A204.1 (cell line): ENCODE measurements at regions not wholly inside any gene's neighbourhood (a gene's known extent, or its start where the extent isn't known, plus 50 kb on each side); places are given as distances from the start of the nearest gene placed in this dataset.

Experiments
- FAIRE-seq: peaks from 2 replicates; lab custom pipeline; 2012; peaks lifted over from hg19 to GRCh38; lab: Jason Lieb, UNC

DNA sequence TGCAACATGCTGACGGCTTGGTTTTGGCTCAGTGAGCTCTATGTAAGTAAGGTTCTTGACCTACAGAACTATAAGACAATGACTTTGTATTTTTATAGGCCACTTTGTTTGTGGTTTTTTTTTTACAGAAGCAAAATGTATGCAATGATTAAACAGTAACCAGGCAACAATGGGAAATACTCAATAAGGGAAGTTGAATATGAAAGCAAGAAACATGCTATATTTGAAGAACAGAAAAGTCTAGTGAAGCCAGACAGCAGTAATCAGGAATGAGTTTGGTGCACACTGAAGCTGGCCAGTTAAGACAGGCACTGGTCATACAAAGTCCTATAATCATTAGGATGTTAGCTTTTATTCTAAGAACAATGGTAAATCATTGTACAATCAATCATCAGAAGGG is 1926.8 kb downstream of the NCAM2 start:
- no peak for FAIRE-seq

DNA sequence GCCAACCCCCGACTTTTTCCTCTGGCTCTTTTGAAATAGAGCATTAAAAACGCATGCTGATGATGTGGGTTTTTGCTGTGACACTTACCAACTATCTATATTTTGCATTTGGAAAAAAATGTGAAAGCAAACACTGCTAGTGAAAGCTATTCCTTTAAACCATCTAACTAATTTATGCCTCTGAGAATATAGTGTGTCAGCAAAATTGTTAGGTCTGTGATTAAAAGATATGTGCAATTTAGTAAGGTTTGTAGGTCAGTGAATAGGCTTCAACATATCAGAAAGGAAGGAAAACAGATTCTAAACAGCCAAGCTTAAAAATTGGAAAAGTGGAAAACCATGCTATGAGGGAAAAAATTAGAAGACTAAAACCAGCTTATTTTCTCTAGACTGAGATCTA is 1929.3 kb downstream of the NCAM2 start:
- no peak for FAIRE-seq

DNA sequence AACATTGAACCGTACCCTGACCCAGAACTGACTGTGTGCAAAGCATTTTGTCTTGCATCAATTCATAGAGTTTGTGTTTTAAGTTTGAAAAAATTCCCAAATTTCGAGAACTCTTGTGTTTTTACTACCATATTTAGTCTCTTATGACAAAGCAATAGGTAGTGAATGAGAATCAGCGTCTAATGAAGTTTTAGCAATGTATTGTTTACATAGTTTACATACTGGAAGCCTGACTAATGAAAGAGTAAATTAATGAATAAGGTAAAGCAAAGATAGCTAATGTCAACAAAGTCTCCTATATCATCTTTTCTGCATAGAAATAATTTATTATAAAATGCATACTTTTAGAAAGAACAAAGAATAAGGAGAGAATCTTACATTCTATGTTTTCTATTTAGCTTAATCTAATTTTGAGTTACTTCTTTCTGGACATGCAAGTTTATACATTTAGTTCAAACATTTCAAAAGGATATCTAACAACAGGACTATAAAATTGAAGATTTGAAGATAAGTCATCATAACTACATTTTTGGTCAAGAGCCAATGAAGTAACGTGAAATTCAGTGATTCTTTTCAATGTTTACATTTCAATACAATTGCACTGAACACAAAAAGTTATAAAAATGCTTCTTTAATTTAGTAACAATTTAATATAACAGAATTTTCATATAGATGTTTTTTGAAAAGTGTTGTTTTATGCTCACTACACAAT is 1943.7 kb downstream of the NCAM2 start:
- no peak for FAIRE-seq

DNA sequence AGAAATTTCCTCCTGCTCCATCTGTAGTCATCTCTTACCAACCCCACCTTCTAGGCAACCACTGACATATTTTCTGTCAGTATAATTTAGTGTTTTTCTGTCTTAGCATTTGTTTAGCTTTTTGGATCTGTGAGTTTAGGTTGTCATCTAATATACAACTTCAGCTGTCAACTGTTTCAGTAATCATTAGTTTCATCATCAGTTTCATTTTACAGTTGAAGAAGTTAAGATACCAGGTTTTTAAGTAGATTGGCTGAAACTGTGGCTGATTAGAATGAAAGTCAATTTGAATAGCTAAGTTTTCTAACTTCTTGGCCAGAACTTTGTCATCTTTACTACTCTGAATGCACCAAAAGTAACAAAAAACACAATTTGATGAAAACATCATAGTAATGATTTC is 1957.3 kb downstream of the NCAM2 start:
- FAIRE-seq, result no peak

DNA sequence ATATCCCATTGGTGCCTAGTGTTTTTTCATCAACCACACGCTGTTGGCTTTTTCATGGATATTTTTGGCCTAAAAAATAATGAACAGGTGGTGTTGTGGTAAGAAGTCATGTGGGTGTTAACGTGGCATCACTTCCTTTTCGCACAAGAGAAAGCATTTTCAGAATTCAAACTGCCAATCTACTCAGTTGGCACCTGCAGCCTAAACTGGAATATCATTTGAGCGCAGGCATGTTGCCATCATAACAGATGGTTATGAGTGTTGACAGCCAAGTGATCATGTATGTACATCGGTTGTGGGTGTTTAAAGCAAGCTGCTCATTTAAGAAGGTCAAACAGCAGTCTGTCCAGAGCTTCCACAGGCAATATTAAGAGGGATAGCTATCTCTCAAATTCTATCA is 1963.0 kb downstream of the NCAM2 start:
- no peak for FAIRE-seq

DNA sequence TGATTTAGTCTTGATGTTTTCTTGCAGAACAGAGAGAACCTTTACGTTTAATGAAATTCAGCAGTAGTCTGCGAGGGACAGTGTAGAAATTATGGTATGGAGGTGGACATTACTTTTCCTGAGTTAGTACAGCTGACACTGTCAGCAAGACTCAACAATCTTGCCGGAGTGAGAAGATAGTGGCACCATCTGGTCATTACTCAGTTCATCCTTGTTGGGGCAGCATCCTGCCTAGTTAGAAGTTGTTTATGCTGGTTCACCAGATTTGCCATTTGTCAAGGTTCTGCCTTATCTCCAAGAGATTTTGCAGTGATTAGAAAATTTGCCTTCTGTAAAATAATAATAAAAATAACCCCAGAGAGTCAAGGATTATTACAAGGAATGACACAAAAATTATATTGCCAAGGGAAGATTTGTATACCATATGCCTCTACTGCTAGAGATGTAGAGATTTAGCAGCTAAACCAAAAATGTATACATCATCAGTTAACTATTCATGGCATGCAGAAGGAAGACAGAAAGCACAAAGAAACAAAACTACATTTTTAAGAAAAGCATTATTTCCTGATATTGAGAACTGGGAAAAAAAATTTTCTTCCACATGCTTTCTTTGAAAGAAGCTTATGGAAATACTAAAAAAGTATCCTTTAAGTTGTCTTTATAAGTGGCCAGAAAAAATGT is 1967.4 kb downstream of the NCAM2 start:
- no peak for FAIRE-seq

DNA sequence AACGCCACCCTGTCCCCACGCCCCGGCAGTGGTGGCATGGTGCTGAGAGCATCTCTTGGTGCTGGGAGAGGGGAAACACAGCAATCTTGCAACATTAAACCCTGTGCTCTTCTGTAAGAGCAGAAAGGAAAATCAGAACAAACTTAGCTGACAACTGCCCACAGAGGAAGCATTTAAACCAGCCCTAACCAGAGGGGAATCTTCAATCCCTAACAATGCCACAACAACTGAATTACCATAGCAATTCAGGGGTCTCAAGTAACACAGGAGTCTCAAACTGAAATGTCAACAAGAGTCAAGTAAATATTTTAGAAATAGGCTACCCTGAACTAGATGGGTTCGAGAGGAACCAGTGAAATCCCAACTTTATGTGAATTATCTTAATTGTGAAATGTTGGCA is 1983.6 kb downstream of the NCAM2 start:
- FAIRE-seq, result no peak

DNA sequence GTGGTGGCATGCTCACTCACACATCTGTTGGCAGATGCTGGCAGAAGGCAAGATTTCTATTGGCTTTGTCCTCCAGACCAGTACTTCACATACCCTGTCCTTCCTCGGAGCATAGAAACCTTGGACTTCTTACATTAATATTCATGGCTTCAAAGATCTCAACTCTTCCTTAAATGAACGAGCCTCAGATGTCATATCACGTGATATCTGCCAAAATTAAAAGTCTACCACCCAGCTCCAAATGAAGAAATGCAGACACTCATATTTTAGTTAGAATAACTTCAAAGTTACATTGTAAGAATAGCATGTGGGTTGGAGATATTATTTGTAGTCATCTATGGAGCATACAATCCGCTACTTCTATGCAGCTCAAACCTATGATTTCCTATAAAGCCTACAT is 1994.9 kb downstream of the NCAM2 start:
- no peak for FAIRE-seq

DNA sequence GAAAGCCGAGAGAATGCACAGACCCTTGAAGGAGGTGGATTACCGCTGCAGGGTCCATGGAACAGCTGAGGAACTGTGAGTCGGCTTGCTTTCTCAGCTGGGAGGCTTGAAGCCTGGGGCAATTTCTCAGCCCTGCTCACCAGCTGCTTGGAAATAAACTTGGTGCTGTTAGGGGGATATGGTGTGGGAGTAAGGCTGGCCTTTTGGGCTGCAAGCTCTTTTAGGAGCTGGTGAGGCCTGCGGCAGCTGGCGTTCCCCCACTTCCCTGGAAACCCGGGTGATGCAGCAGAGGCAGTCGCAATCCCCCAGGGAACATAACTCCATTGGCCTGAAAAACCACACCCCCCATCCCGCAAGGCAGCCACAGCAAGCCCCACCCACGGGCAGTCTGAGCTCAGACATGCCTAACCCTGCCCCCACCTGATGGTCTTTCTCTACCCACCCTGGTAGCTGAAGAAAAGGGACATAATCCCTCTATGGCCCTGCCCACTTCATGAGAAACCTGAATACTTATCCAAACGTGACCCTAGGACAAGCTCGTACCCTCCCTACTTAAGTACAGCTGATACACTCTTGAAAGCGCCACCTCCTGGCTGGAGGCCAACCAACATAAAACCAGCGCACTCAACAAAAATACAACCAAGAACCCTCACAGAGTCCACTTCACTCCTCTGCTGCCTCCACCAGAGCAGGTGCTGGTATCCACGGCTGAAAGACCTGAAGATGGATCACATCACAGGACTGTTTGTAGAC is 1995.8 kb downstream of the NCAM2 start:
- no peak for FAIRE-seq

DNA sequence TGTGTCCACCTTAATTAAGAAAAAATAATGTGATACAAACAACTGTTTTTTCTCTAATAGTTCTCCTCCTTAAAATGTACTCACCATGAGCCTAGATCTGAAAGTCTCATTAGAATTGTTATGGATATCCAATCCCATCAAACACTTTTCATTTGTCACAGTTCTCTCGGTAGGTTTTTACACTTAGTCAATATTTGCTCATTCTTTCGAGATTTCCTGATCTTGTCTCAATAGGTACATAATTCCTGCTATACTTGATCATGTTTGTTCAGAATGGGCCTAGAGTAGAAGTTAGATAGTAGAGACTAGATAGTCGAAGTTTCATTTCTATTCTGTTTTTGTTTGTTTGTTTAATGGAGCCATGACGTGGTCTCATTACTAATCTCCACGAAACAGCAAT is 2005.7 kb downstream of the NCAM2 start:
- FAIRE-seq, result no peak

DNA sequence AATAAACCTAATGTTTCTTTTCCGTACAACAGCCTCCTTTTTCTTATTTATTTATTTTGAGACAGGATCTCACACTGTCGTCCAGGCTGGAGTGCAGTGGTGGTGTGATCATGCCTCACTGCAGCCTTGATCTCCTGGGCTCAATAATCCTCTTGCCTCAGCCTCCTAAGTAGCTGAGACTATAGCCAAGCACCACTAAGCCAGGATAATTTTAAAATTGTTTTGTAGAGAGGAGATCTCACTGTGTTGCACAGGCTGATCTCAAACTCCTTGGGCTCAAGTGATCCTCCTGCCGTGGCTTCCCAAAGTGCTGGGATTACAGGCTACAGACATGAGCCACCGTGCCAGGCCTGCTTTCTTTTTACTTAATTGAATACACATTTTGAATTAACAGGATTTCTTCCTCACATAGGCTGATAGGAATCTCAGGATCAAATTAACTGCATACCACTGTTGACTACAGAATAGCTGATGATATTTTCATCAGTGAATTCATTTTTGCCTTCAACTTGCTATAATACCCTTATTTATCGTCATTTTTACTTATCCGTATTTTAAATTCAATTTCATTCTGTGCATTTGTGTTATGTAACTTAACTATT is 2010.5 kb downstream of the NCAM2 start:
- FAIRE-seq, result no peak

DNA sequence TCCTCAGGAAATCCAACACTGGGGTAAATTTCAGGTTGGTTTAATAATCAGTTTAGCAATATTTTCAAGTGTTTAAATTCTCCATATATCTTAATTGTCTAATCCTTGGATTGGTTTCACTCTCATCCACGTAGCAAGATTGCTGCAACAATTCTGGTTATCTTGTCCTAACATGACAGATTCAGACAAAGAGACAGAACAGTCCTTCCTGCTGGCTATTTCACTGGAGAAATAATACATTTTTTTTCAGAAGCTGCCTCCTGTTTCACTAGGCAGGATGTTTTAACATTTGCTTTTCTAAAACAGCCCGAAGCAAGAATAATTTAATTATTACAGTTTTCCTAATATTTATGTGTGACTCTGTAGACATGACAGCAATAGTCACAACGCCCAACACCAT is 2011.2 kb downstream of the NCAM2 start:
- no peak for FAIRE-seq

DNA sequence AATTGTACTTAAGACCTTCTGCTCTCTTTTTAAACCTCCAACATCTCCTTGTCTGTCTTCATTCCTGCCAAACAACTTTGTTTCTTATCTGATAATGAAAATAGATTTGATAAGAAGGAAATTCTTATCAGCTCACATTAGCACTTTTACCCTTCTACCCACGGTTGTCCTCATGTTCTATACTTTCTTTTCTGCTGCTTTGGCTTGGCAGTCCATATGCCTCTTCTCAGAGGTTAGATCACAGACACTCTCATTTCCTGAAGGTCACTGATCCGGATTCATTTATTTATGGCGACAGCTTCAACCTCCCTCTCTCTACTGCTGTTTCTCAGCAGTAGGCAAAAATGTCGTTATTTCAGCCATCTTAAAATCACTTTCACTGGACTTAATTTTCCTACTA is 2015.8 kb downstream of the NCAM2 start:
- no peak for FAIRE-seq

DNA sequence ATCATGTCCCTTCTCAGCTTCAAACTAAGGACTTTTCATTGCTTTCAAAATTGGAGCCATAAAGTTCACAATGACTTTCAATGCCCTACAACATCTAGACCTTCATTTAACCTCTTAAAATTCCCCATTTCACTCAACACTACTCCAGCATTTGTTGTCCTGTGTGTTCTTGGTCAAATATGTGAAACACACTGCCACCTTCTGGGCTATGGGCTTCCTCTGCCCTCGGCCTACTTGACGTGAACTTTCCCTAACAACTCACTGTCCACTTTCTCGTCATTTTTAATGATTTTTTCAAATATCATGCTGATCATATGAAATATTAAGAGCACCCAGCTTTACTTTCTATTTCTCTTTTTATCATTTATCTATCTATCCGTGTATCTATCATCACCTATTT is 2018.4 kb downstream of the NCAM2 start:
- FAIRE-seq, result no peak

DNA sequence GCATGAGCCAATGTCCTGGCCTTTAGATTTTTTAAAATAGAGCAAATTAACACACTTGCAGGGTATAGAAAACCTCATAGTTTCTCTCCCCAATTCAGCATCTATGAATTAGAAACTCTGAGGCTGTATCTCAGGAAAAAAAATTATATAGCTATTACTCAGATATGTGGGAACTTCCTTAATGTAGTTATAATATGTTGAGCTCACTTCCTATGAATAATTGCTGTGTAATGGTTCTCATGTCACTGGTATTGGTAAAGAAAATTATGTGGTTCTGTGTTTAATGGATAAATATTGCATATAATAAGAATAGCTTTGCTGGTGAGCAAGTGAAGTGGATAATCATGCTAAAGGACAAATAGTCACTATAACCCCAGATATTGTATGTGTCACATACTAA is 2019.8 kb downstream of the NCAM2 start:
- no peak for FAIRE-seq

DNA sequence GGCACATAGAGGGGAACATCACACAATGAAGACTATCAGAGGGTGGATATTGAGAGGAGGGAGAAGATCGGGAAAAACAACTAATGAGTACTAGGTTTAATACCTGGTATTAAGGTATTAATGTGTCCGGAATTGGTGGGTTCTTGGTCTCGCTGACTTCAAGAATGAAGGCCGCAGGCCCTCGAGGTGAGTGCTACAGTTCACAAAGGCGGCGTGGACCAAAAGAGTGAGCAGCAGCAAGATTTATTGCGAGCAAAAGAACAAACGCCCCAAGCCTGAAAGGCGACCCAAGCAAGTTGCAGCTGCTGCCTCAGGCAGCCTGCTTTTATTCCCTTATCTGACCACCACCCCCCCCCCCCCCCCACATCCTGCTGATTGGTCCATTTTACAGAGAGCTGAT is 2022.8 kb downstream of the NCAM2 start:
- no peak for FAIRE-seq

DNA sequence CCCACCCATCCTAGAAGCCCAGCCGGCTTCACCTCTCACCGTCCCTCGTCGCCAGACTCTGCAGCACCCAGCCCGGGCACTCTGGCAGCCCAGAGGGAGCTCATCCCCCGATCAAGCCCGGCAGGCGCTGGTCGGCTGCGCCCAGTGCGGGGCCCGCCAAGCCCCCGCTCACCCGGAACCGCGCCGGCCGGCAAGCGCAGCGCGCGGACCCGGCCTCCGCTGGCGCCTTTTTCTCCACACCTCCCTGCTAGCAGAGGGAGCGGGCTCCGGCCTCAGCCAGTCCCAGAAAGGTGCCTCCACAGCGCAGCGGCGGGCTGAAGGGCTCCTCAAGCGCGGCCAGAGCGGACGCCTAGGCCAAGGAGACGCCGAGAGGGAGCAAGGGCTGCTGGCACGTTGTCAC is 2023.3 kb downstream of the NCAM2 start:
- FAIRE-seq, result no peak

DNA sequence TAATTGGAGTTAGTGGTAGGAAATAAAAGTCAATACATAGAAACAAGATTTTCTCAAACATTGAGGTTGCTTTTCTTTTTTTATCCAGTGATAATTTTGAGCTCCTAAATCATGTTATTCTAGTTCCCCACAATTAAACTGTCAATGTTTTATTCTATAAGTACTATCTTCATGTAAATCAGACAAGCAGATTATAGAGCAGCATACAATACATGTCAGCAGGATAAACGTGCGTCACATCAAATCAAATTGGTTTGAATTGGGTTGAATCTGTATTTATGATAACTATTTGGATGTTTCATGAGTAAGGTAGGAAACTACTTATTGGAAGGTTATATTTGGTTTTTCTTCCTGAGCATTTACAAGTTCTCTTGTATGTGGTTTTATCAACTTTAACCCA is 2028.7 kb downstream of the NCAM2 start:
- FAIRE-seq, result no peak

DNA sequence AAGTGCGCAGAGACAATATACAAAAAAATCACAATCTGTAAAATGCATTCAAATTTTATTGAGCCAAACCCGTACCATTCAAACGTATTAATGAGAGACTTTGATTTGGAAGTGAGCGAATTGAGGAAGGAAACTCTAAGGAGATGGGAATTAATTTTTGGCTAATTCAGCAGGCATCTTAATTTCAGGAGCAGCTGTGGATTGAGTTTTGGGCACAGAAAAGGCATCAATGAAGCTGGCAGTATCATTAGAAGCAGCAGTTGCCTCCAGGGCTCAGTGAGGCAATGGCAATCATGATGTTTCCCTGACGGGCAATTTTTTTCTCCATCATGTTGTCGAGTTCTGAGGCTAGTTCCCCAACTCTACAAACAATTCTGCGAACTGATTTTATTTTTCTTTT is 2041.6 kb downstream of the NCAM2 start:
- FAIRE-seq, result no peak

DNA sequence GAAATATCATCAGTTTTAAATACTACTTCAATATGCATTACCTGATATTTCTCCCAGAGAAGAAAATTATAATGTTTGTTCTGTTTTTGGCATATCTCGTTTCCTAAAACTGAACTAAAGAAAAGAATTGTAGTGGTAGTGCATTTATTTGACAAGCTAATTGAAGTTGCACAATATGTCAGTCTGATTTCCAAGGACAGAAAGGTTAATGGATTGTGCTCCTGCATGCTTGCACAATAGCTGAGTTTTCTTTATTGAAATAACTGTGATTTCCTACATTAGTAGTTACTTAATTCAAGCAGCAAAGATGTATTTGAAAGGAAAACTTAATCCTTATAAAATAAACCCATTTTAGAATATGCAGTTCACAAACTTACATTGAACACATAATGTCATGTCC is 2047.7 kb downstream of the NCAM2 start:
- FAIRE-seq, result no peak

DNA sequence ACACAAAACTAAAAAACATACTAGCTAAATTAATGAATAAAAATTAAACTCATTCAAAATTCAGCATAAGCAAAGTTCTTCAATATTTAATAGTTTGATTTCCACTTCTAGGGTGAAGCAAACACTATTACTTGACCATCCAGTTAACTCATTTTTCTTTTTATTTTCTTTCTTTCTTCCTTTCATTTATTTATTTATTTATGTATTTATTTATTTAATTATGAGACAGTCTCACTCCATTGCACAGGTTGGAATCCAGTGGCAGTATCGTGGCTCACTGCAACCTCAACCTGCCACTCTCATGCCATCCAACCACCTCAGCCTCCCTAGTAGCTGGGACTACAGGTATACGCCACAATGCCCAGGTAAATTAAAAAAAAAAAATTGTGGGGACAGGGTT is 2069.5 kb downstream of the NCAM2 start:
- FAIRE-seq, result no peak

DNA sequence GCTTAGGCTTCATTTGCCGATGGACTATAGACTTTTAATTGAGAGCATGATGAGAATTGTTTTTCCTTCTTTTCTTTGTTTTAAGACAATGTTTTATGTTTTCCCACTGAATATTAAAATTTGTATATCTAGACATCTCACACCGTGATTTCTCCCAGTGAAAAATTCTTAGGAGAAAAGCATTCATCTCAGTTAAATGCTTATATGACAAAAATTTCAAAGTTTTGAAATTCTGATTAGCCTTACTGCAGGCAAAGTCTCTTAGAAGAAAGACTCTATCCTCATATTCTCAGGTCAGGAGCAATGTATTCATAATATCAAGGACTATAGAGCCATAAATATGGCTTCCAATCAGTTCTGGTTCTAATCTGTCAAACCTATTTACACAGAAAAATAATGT is 2085.0 kb downstream of the NCAM2 start:
- no peak for FAIRE-seq

DNA sequence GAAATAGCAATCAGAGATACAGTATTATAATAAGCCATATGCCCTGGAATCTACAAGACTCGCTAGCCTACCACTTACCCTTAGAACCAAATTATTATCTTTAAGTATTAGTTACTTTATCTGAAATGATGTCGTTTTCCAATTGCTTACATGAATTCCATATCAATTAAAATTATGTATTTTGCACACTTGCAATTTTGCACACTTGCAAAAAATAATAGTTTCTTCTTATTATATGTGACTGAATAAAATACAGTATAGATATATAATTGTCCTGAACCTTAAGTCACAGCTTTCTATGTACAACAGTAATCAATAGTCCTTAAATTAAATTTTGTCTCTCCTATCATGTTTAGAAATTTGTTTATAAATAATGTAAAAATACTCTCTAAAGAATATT is 2095.1 kb downstream of the NCAM2 start:
- FAIRE-seq, result no peak
